PC-9 (cell line): ENCODE measurements at regions not wholly inside any gene's neighbourhood (a gene's known extent, or its start where the extent isn't known, plus 50 kb on each side); places are given as distances from the start of the nearest gene placed in this dataset.

Experiments
- BruUV-seq: library from RNA; stranded (reverse); fragments of 400-500 nt; replicated peaks from 2 replicates; lab custom pipeline; 2021; lab: Mats Ljungman, UMichigan
- CTCF ChIA-PET: fragments of 300-600 bp; sonication (Branson Sonifier 250); formaldehyde crosslinking; loops from one replicate; lab custom pipeline; 2022; ENCODE audit warnings: antibody characterized with exemption; lab: Charles Lee
- POLR2A ChIA-PET: fragments of 300-600 bp; sonication (Branson Sonifier 250); formaldehyde crosslinking; loops from one replicate; lab custom pipeline; 2022; ENCODE audit warnings: antibody characterized with exemption; ENCODE audit not compliant: unreplicated experiment; lab: Charles Lee
- DNase-seq, 2 experiments: peaks; one replicate each; pipeline versions ENCODE4 v3.0.0 to v3.0.0-alpha.2; 2015 to 2022; ENCODE audit warnings: mixed read lengths in 1 of 2
- H2AFZ ChIP-seq: fragments of 200-600 bp; sonication (generic); 2 replicates; pipeline ENCODE4 v1.8.1; 2017; ENCODE audit warnings: antibody characterized with exemption
- H3F3A ChIP-seq: fragments of 200-600 bp; sonication (generic); 2 replicates; pipeline ENCODE4 v1.8.1; 2017; ENCODE audit warnings: antibody characterized with exemption, mild to moderate bottlenecking, low read depth; ENCODE audit not compliant: insufficient read depth
- H3K27ac ChIP-seq: fragments of 200-600 bp; sonication (generic); 2 replicates; pipeline ENCODE4 v1.6.1; 2016; ENCODE audit warnings: mixed run types
- H3K27me3 ChIP-seq: fragments of 200-600 bp; sonication (generic); 2 replicates; pipeline ENCODE4 v1.6.1; 2016; ENCODE audit warnings: low read depth, mixed run types; ENCODE audit not compliant: insufficient read depth
- H3K36me3 ChIP-seq: fragments of 200-600 bp; sonication (generic); 2 replicates; pipeline ENCODE4 v1.6.1; 2016; ENCODE audit warnings: low read depth, mixed run types
- H3K4me1 ChIP-seq: fragments of 200-600 bp; sonication (generic); replicated peaks from 2 replicates; pipeline ENCODE4 v1.6.1; 2016; ENCODE audit warnings: mixed run types; ENCODE audit not compliant: insufficient read depth
- H3K4me2 ChIP-seq: fragments of 200-600 bp; sonication (generic); 2 replicates; pipeline ENCODE4 v1.6.1; 2017; ENCODE audit warnings: mixed run types
- H3K4me3 ChIP-seq: fragments of 200-600 bp; sonication (generic); 2 replicates; pipeline ENCODE4 v1.6.1; 2016; ENCODE audit warnings: mixed run types
- H3K79me2 ChIP-seq: fragments of 200-600 bp; sonication (generic); 2 replicates; pipeline ENCODE4 v1.6.1; 2017; ENCODE audit warnings: low read depth, mixed run types
- H3K9me2 ChIP-seq: fragments of 200-600 bp; sonication (generic); 2 replicates; pipeline ENCODE4 v1.8.1; 2017; ENCODE audit warnings: mild to moderate bottlenecking; ENCODE audit not compliant: insufficient read depth
- H3K9me3 ChIP-seq: fragments of 200-600 bp; sonication (generic); 2 replicates; pipeline ENCODE4 v1.8.1; 2016; ENCODE audit warnings: low read depth; ENCODE audit not compliant: insufficient read depth
- H4K20me1 ChIP-seq: fragments of 200-600 bp; sonication (generic); 2 replicates; pipeline ENCODE4 v1.8.1; 2017; ENCODE audit not compliant: insufficient read depth
- EZH2 ChIP-seq: fragments of 200-600 bp; sonication (generic); IDR thresholded peaks from 2 replicates; pipeline ENCODE4 v1.8.0; 2017; ENCODE audit warnings: antibody characterized with exemption, low read depth
- intact Hi-C: fragments of 100-400 bp; cut with micrococcal nuclease; formaldehyde crosslinking; loops from one replicate; pipeline ENCODE4 v1.10.0; 2022; ENCODE audit not compliant: unreplicated experiment
- TF ChIP-seq, protein P1 (sequence below): fragments of 200-600 bp; sonication (generic); conservative IDR thresholded peaks from 2 replicates; pipeline ENCODE4 v1.6.1; 2017; ENCODE audit warnings: mixed run types, antibody characterized with exemption, mild to moderate bottlenecking, moderate library complexity

GRCh38 chr18:29174891-29175290 lies 998.0 kb upstream of the CDH2 start:
- TF ChIP-seq EZH2: no peak
- TF ChIP-seq, protein P1, sequence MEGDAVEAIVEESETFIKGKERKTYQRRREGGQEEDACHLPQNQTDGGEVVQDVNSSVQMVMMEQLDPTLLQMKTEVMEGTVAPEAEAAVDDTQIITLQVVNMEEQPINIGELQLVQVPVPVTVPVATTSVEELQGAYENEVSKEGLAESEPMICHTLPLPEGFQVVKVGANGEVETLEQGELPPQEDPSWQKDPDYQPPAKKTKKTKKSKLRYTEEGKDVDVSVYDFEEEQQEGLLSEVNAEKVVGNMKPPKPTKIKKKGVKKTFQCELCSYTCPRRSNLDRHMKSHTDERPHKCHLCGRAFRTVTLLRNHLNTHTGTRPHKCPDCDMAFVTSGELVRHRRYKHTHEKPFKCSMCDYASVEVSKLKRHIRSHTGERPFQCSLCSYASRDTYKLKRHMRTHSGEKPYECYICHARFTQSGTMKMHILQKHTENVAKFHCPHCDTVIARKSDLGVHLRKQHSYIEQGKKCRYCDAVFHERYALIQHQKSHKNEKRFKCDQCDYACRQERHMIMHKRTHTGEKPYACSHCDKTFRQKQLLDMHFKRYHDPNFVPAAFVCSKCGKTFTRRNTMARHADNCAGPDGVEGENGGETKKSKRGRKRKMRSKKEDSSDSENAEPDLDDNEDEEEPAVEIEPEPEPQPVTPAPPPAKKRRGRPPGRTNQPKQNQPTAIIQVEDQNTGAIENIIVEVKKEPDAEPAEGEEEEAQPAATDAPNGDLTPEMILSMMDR: no peak
- H3F3A ChIP-seq: no peaks in the 10 kb centered on the region
- no peaks in the 10 kb centered on the region for H4K20me1 ChIP-seq
- H3K79me2 ChIP-seq: no peaks in the 10 kb centered on the region
- no peaks in the 10 kb centered on the region for H3K36me3 ChIP-seq
- ChIA-PET POLR2A (no interaction called here), CTCF (no interaction called here)
- H3K9me3 ChIP-seq: no peaks in the 10 kb centered on the region
- intact Hi-C loops: no loop called here
- DNase-seq: no peak
- no peaks in the 10 kb centered on the region for H3K9me2 ChIP-seq
- H3K27me3 ChIP-seq: no peaks in the 10 kb centered on the region
- H3K4me2 ChIP-seq: no peak overlapping the region
- H3K4me3 ChIP-seq: no peak overlapping the region
- H3K27ac ChIP-seq: no peak overlapping the region
- H2AFZ ChIP-seq: no peak overlapping the region
- no peaks in the 10 kb centered on the region for H3K4me1 ChIP-seq
- BruUV-seq: no TSS peak

GRCh38 chr18:29172756-29173067 lies 995.8 kb upstream of the CDH2 start:
- no peak overlapping the region for H2AFZ ChIP-seq
- no peak overlapping the region for H3K27ac ChIP-seq
- CTCF ChIA-PET: no interaction called here

DNA sequence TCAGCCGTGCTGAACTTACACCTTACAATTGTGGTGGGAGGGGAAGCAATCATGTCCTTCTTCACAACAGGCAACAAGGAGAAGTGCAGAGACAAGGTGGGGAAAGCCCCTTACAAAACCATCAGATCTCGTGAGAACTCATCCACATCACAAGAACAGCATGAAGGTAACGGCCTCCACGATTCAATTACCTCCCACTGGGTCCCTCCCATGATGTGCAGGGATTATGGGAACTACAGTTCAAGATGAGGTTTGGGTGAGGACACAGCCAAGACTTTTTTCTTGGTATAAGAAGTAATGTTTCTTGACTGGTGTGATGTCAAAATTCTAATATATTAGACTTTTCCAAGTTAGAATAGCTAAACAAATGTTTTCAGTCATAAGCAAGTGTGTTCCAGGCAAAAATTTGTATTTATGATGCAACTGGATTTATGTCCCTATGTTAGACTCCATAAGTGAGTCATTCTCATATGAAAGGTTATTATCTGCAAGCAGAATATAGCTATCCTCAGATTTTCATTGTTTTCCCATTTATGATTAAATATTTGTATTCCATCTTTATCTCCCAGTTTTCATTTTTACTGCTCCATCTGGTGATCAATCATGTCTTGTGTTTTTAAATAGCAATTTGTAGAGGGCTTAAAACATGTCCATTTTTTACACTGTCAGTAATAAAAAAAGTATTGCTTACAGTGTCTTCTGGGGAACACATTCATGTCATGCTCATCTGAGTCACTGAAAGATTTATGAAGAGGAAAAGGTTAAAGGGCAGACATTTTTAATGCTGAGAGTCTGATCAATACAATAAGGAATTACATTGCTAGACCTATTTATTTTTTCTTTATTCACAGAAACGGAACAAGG lies 995.2 kb upstream of the CDH2 start:
- BruUV-seq: no TSS peak
- no peaks in the 10 kb centered on the region for H3K79me2 ChIP-seq
- H3K4me1 ChIP-seq: no peaks in the 10 kb centered on the region
- no peaks in the 10 kb centered on the region for H3K36me3 ChIP-seq
- H3K27ac ChIP-seq: no peak overlapping the region
- H3K4me3 ChIP-seq: no peak overlapping the region
- ChIA-PET POLR2A (no interaction called here), CTCF (no interaction called here)
- TF ChIP-seq, protein P1: no peak
- no peak for TF ChIP-seq EZH2
- H3K9me3 ChIP-seq: no peaks in the 10 kb centered on the region
- no peaks in the 10 kb centered on the region for H4K20me1 ChIP-seq
- intact Hi-C loops: no loop called here
- no peak for DNase-seq
- H3K27me3 ChIP-seq: no peaks in the 10 kb centered on the region
- no peak overlapping the region for H3K4me2 ChIP-seq
- H3F3A ChIP-seq: no peaks in the 10 kb centered on the region
- no peak overlapping the region for H2AFZ ChIP-seq
- no peaks in the 10 kb centered on the region for H3K9me2 ChIP-seq

More at GRCh38 chr18:29172756-29173067, 995.8 kb upstream of the CDH2 start:
- POLR2A ChIA-PET: no interaction called here
- no peaks in the 10 kb centered on the region for H3K9me3 ChIP-seq
- TF ChIP-seq, protein P1: no peak
- TF ChIP-seq EZH2: no peak
- H3K79me2 ChIP-seq: no peaks in the 10 kb centered on the region
- intact Hi-C loops: no loop called here
- no peaks in the 10 kb centered on the region for H3K4me1 ChIP-seq
- no TSS peak for BruUV-seq
- DNase-seq: no peak
- no peaks in the 10 kb centered on the region for H3K36me3 ChIP-seq
- H3K27me3 ChIP-seq: no peaks in the 10 kb centered on the region
- H3K4me3 ChIP-seq: no peak overlapping the region
- H3F3A ChIP-seq: no peaks in the 10 kb centered on the region
- H4K20me1 ChIP-seq: no peaks in the 10 kb centered on the region
- no peak overlapping the region for H3K4me2 ChIP-seq
- H3K9me2 ChIP-seq: no peaks in the 10 kb centered on the region
